ENCODE measurements at regions not wholly inside any gene's neighbourhood (a gene's known extent, or its start where the extent isn't known, plus 50 kb on each side); places are given as distances from the start of the nearest gene placed in this dataset.
"Not testable (repeated sequence)": the region's sequence is repeated elsewhere in the genome, so short reads cannot be mapped to it uniquely, and the experiment has no call there.

GRCh38 chr4:33130662-33131061, 2410.5 kb downstream of the PCDH7 start:
- not testable (repeated sequence) for DNase-seq

GRCh38 chr4:33133723-33134122, 2413.6 kb downstream of the PCDH7 start:
- DNase-seq = no peak

DNA sequence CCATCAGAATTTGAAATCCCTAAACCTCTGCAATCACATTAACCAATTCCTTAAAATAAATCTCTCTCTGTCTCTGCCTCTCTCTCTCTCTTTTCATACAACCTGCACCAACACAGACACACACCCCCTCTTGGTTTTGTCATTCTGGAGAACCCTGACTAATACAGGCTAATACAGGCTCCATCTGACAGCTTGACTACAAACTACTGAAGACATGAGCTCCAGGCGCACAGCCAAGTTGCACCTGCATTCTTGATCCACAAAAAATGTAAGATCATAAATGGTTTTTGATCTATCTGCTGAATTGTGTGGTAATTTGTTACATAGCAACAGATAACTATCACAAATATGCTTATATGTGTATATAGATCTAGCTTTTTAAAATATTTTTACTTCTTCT, 2414.2 kb downstream of the PCDH7 start:
- DNase-seq = no peak

DNA sequence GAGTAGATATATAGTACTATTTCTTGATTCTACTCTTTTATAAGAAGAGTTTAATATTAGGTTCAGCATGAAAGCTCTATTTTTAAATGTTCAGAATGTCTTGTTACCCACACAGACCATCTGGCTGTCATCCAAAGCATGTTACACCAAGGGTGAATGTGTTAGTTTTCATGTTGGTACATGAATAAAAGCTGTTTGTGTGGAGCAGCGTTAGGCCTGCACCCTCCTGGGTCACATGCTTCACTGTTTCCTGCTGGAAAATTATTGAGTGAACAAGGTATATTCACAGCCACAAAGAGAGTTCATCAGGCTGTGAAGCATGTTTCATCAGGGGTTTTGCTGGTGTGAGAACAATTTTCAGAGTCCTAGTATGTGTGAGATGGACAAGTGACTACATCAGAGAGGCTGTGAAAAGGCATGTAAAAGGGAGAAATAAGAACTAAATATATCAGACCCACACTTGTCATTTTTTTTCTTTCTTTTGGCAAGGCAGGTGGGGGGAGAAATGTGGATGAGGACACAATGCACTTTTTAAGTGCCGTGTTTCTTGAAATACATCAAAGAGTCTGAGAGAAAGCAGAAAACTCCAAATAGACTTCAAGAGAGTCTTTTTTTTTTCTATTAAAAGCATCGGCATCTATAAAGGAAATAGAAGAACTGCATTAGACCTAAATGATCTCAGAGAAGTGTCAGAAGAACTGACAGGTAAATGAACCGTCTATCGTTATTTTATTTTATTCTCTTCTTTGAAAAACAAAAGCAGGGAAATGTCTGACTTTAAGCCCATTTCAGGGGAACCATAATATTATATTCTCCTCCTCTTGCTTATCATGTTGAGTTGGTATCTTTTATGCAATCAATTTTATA, 2429.7 kb downstream of the PCDH7 start:
- no peak for DNase-seq

GRCh38 chr4:33150525-33150910, 2430.3 kb downstream of the PCDH7 start:
- DNase-seq = no peak

GRCh38 chr4:33160126-33160525, 2440.0 kb downstream of the PCDH7 start:
- DNase-seq = no peak

GRCh38 chr4:33161202-33161601, 2441.0 kb downstream of the PCDH7 start:
- no peak for DNase-seq

GRCh38 chr4:33162122-33162521, 2442.0 kb downstream of the PCDH7 start:
- DNase-seq = no peak

DNA sequence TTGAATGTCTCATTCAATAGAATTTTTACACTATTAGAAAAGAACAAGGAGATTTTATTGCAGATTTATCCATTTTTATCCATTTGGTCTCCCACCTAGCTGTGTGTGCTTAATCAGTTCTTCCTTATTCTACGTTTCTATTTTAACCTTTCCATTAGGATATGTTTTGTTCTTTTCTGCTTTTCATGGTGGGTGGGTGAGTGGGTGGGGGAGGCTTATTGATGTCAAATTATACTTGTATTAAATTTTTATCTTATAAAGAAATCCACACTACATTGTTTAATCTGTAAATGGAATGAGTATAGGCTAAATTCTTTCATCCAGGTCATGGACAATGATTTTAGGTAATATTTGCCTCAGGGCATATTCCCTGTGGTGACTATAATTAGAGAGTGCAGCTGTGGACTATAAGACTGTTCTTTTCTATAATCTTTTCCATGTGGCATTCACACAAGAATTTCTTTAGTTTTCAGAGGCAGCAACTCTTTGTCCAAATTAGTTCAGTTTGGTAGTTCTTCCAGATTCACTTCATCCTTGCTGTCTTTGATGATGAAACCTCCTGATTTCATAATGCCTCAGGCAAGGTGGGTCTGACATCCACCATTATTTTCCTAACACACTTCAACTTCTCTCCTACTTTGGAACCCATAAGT, 2451.8 kb downstream of the PCDH7 start:
- no peak for DNase-seq

DNA sequence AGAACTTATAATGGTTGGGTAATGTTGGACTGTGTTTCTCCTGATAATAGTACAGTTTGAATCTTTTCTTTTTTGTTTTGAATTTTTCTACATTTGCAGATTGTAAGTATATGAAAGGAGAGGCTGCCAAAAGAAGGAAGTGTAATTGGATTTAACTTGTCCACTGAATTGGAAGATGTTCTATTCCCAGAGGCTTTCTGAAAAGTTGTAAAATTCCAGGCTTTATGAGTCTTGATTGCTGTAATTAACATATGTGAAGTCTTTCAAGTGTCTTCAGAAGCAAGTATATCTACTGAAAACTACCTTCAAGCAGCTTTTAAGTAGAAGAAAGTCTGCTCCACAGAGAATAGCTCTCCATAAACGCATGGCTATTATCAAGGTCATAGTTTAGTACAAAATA, 2456.4 kb downstream of the PCDH7 start:
- no peak for DNase-seq

DNA sequence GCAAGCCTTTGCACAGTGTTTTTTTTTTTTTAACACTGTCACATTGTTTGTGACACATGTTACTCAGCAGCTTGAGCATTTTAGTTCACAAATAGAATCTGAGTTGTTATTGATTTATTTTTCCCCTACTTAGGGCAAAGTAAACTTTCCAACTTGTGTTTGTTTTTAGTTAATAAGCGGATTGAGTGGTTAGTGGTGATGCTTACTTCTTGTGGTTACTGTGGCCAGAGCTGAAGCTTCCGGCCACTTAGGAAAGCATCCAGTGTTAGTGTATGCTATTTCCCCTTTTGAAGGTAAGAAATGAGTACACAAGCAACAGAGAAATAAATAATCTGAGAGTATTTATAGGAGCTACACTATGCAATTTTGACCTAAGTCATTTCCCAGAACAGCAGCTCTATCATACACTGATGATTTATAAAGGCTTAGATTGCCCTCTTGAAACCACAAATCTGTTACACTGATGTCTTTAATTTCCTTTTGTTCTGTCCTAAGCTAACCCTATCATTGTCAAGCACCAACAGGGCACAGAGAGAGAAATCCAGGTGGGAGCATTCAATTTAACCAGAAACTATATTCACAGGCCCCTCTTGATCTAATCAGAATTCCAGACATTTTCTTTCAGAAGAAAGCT, 2464.6 kb downstream of the PCDH7 start:
- no peak for DNase-seq

- no peak for DNase-seq
These were observed 2466.9 kb downstream of the PCDH7 start for GRCh38 chr4:33187035-33187434.

DNA sequence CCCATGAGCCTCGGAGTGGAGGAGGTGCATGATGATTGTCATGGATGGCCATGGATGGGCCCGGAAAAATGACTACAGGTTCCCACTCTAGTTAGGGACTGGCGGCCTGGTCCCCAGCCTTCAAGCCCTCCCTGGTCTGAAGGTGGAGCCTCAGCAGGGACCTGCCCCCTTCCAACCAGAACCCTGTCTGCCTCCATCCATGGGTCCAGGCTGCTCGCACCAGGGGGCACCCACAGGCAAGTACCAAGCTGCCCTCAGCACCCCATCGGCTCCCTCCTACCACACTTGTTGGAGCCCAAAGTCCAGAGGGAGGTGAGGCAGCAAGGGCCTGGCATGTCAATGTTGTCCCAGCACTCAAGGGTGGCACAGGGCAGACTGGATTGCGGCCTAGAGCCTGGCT, 2468.6 kb downstream of the PCDH7 start:
- DNase-seq = no peak

- no peak for DNase-seq
These were observed 2469.0 kb downstream of the PCDH7 start for GRCh38 chr4:33189169-33189568.

GRCh38 chr4:33193109-33193508, 2472.9 kb downstream of the PCDH7 start:
- no peak for DNase-seq

GRCh38 chr4:33200377-33200776, 2480.2 kb downstream of the PCDH7 start:
- DNase-seq = no peak

DNA sequence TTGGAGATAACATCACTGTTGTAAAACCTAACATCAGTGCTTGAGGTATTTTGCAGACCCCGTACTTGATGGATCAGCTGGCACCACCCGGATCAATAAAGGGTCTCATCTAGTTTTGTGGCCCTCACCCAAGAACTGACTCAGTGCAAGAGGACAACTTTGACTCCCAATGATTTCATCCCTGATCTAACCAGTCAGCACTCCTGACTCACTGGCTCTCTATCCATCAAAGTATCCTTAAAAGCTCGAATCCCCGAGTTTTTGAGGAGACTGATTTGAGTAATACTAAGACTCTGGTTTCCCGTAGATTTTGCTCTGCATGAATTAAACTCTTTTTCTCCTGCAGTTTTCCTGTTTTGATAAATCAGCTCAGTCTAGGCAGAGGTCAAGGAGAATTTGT, 2498.1 kb downstream of the PCDH7 start:
- no peak for DNase-seq

GRCh38 chr4:33226133-33226532, 2506.0 kb downstream of the PCDH7 start:
- no peak for DNase-seq

GRCh38 chr4:33226783-33227182, 2506.6 kb downstream of the PCDH7 start:
- no peak for DNase-seq

GRCh38 chr4:33255094-33255493, 2534.9 kb downstream of the PCDH7 start:
- no peak for DNase-seq

GRCh38 chr4:33255507-33255906, 2535.3 kb downstream of the PCDH7 start:
- no peak for DNase-seq

DNA sequence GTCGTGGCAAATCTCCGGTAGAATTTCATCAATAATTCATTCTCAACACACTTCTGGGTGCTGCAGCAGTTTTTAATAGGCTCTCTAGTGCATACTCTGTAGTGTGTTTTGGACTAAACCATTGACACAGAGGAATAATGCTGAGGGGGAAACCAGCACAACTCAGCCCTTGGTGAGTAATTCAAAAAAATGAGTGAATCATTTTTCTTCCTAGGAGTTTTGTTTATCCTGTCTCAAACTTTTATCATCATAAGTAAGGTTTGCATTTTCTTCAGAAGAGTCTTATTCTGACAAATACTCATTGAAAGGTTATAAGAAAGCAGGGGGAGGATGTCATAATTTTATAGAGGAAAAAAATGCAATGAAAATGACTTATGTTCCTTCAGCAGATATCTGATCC, 2542.7 kb downstream of the PCDH7 start:
- DNase-seq = no peak

- no peak for DNase-seq
These were observed 2548.6 kb downstream of the PCDH7 start for GRCh38 chr4:33268776-33269175.

GRCh38 chr4:33270403-33270802, 2550.2 kb downstream of the PCDH7 start:
- no peak for DNase-seq
